B cell (primary cell): ENCODE measurements at regions not wholly inside any gene's neighbourhood (a gene's known extent, or its start where the extent isn't known, plus 50 kb on each side); places are given as distances from the start of the nearest gene placed in this dataset.
"Not testable (repeated sequence)": the region's sequence is repeated elsewhere in the genome, so short reads cannot be mapped to it uniquely, and the experiment has no call there.

Source experiments
- ATAC-seq: fragments of 200-7000 bp; cut with Tn5 transposase; one replicate; pipeline ENCODE4 v1.10.0; 2021; ENCODE audit warnings: low read depth, mild to moderate bottlenecking, moderate number of reproducible peaks, moderate library complexity
- CTCF ChIA-PET: fragments of 350-600 bp; sonication (Branson Sonifier 250); formaldehyde crosslinking; loops from one replicate; lab custom pipeline; 2021; ENCODE audit warnings: antibody characterized with exemption, inconsistent platforms; lab: Charles Lee
- POLR2A ChIA-PET: fragments of 350-600 bp; sonication (Branson Sonifier 250); formaldehyde crosslinking; loops from one replicate; lab custom pipeline; 2021; ENCODE audit warnings: antibody characterized with exemption; lab: Charles Lee
- DNase-seq: peaks from one replicate; pipeline ENCODE4 v3.0.0; 2013
- H2AFZ ChIP-seq: 2 replicates; pipeline ENCODE4 v1.6.1; 2012; ENCODE audit warnings: mild to moderate bottlenecking, low read depth, low read length; ENCODE audit not compliant: insufficient read depth, poor library complexity, severe bottlenecking
- H3K27ac ChIP-seq, 2 donors: 1 replicate in 1 of 2; 2 replicates in 1 of 2; pipeline ENCODE4 v1.5.1; 2012 to 2013; ENCODE audit warnings: low read length in 2 of 2, mild to moderate bottlenecking in 2 of 2, moderate library complexity in 1 of 2
- H3K27me3 ChIP-seq, 4 experiments: fragments of 200-600 bp in 1 of 4; sonication (generic) in 1 of 4; replicated peaks in 1 of 4; 1 replicate in 2 of 4; 2 replicates in 2 of 4; pipeline versions ENCODE4 v1.6.1 to v1.7.0; 2013 to 2016; ENCODE audit warnings: low read length in 3 of 4, mild to moderate bottlenecking in 2 of 4, mixed read lengths in 1 of 4, moderate library complexity in 1 of 4; ENCODE audit not compliant: insufficient read depth in 4 of 4, control insufficient read depth in 3 of 4; ENCODE audit errors: control extremely low read depth in 1 of 4
- H3K36me3 ChIP-seq, 2 experiments: replicated peaks in 1 of 2; 1 replicate in 1 of 2; 2 replicates in 1 of 2; pipeline versions ENCODE4 v1.6.1 to v1.7.1; 2013; ENCODE audit warnings: low read length in 1 of 2; ENCODE audit not compliant: insufficient read depth in 2 of 2, control insufficient read depth in 1 of 2; ENCODE audit errors: control extremely low read depth in 1 of 2, extremely low read depth in 1 of 2
- H3K4me1 ChIP-seq, 2 donors: fragments of 200-600 bp in 1 of 2; sonication (generic) in 1 of 2; 1 replicate in 1 of 2; 2 replicates in 1 of 2; pipeline versions ENCODE4 v1.5.1 to v1.6.1; 2013 to 2017; ENCODE audit warnings: low read length in 2 of 2; ENCODE audit not compliant: control insufficient read depth in 2 of 2, insufficient read depth in 2 of 2
- H3K4me2 ChIP-seq: replicated peaks from 2 replicates; pipeline ENCODE3; 2012; ENCODE audit warnings: mild to moderate bottlenecking, low read depth, low read length; ENCODE audit not compliant: poor library complexity, severe bottlenecking
- H3K4me3 ChIP-seq, 5 experiments: fragments of 200-600 bp in 1 of 5; sonication (generic) in 1 of 5; 1 replicate in 3 of 5; 2 replicates in 2 of 5; pipeline versions ENCODE4 v1.5.1 to v1.7.0; 2011 to 2016; ENCODE audit warnings: low read length in 4 of 5, mild to moderate bottlenecking in 4 of 5, low read depth in 2 of 5, control low read depth in 1 of 5, moderate library complexity in 1 of 5; ENCODE audit not compliant: insufficient read depth in 1 of 5; ENCODE audit errors: control extremely low read depth in 1 of 5, extremely low read depth in 1 of 5
- H3K79me2 ChIP-seq: fragments of 200-600 bp; sonication (generic); one replicate; pipeline ENCODE4 v1.6.0; 2016; ENCODE audit warnings: low read length; ENCODE audit not compliant: control insufficient read depth, insufficient read depth
- H3K9ac ChIP-seq: fragments of 200-600 bp; sonication (generic); 2 replicates; pipeline ENCODE4 v1.6.1; 2017; ENCODE audit warnings: mild to moderate bottlenecking, low read length, moderate library complexity
- H3K9me3 ChIP-seq, 3 donors: one replicate each; pipeline versions ENCODE4 v1.6.1 to v1.7.1; 2013; ENCODE audit warnings: low read length in 2 of 3; ENCODE audit not compliant: control insufficient read depth in 2 of 3, insufficient read depth in 1 of 3; ENCODE audit errors: control extremely low read depth in 1 of 3
- H4K20me1 ChIP-seq: 2 replicates; pipeline ENCODE4 v1.6.0; 2012; ENCODE audit warnings: mild to moderate bottlenecking, low read length; ENCODE audit not compliant: insufficient read depth, control insufficient read depth, poor library complexity, severe bottlenecking
- H3K27ac Mint-ChIP-seq: one replicate; pipeline ENCODE4 v1.8.0; 2021; ENCODE audit warnings: mixed read lengths
- H3K27me3 Mint-ChIP-seq: one replicate; pipeline ENCODE4 v1.8.0; 2021; ENCODE audit warnings: mixed read lengths
- H3K4me1 Mint-ChIP-seq: one replicate; pipeline ENCODE4 v1.8.0; 2021; ENCODE audit warnings: mixed read lengths
- H3K4me3 Mint-ChIP-seq: one replicate; pipeline ENCODE4 v1.8.0; 2021; ENCODE audit warnings: mixed read lengths
- H3K9me3 Mint-ChIP-seq: one replicate; pipeline ENCODE4 v1.8.0; 2022; ENCODE audit warnings: mixed read lengths; ENCODE audit not compliant: insufficient read depth
- EZH2 ChIP-seq: IDR thresholded peaks from 2 replicates; pipeline ENCODE4 v1.6.1; 2012; ENCODE audit warnings: borderline replicate concordance, low read depth, mild to moderate bottlenecking, moderate library complexity, low read length; ENCODE audit not compliant: insufficient read depth, poor library complexity, severe bottlenecking
- WGBS: methylation state at CpG from one replicate; pipeline ENCODE4 v1.1.5; 2013; ENCODE audit warnings: missing lambda C conversion rate; ENCODE audit not compliant: insufficient coverage; 5-methylcytosine and 5-hydroxymethylcytosine counted together
- intact Hi-C: fragments of 100-400 bp; cut with micrococcal nuclease; formaldehyde crosslinking; loops from one replicate; pipeline ENCODE4 v1.10.0; 2022
- TF ChIP-seq, protein P1 (sequence below): fragments of 200-600 bp; IDR thresholded peaks from one replicate; pipeline ENCODE4 v1.8.0; 2022; ENCODE audit warnings: antibody characterized with exemption, mild to moderate bottlenecking

DNA sequence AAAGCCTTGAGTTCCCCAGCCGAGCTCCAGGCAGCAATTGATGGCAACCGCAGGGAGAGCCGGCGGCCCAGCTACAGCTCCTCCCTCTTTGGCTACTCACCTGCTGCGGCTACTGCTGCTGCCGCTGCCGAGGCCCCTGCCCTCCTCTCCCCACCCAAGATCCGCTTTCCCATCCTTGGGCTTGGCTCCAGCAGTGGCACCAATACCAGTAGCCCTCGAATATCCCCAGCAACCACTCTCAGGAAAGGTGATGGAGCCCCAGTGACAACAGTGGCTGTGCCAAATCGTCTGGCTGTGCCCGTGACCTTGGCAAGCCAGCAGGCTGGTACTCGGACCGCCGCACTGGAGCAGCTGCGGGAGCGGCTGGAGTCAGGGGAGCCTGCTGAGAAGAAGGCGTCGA lies 298.0 kb upstream of the ADGRL2 start:
- H3K27ac ChIP-seq, H3K4me3 Mint-ChIP-seq, H3K27me3 Mint-ChIP-seq, H3K4me1 ChIP-seq, H3K9me3 ChIP-seq, ATAC-seq, H4K20me1 ChIP-seq, H3K79me2 ChIP-seq, DNase-seq, intact Hi-C loops, H3K27me3 ChIP-seq, H3K9ac ChIP-seq, H3K9me3 Mint-ChIP-seq, H3K4me1 Mint-ChIP-seq, POLR2A ChIA-PET, H3K27ac Mint-ChIP-seq, CTCF ChIA-PET, H2AFZ ChIP-seq, H3K36me3 ChIP-seq, H3K4me2 ChIP-seq, H3K4me3 ChIP-seq: not testable (repeated sequence)
- 96% methylated on average over 12 of the region's 18 CpGs for WGBS

DNA sequence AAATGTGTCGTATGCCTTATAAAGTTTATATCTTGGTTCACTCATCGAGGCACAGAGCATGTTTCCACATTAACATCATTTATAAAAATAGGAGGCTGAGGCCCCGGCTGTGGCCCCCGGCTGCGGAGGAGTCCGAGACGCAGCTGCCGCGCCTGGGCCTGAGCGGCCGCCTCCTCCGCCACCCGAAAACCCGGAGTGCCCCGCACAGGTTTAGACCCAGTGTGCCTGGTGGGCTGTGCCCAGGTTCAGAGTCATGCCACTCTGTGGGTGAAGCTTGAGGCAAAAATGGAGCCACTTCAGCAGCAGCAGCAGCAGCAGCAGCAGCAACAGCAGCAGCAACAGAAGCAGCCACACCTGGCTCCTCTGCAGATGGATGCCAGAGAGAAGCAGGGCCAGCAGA lies 299.2 kb upstream of the ADGRL2 start:
- H3K27ac Mint-ChIP-seq, result not testable (repeated sequence)

DNA sequence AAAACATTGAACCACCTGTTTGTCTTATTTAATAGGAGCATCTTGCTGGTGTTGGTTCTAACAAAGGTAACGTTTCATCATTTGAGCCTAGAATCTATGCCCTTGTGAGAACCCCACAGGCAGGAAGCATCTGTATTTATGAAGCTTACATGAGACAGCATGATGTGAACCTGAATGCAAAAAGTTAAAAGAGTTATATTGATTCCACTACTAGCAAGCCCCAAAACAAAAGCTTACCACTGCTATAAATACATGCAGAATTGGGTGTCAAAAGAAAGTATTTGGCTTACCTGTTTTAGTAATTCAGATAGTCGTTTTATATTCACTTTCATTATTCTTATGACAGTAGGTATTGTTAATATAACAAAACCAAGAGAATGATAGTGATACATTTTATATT lies 301.2 kb upstream of the ADGRL2 start:
- Mint-ChIP-seq H3K27ac (no peak overlapping the region), H3K4me3 (no peak overlapping the region), H3K4me1 (no peaks in the 10 kb centered on the region), H3K9me3 (no peaks in the 10 kb centered on the region), H3K27me3 (no peaks in the 10 kb centered on the region)
- Histone ChIP-seq H4K20me1 (no peaks in the 10 kb centered on the region), H3K79me2 (no peaks in the 10 kb centered on the region), H3K27me3 (no peaks in the 10 kb centered on the region), H3K36me3 (no peaks in the 10 kb centered on the region), H3K4me3 (no peak overlapping the region), H3K27ac (no peak overlapping the region), H3K9ac (no peak overlapping the region), H3K9me3 (no peaks in the 10 kb centered on the region), H3K4me1 (no peaks in the 10 kb centered on the region), H3K4me2 (no peak overlapping the region), H2AFZ (no peak overlapping the region)
- TF ChIP-seq, protein P1, sequence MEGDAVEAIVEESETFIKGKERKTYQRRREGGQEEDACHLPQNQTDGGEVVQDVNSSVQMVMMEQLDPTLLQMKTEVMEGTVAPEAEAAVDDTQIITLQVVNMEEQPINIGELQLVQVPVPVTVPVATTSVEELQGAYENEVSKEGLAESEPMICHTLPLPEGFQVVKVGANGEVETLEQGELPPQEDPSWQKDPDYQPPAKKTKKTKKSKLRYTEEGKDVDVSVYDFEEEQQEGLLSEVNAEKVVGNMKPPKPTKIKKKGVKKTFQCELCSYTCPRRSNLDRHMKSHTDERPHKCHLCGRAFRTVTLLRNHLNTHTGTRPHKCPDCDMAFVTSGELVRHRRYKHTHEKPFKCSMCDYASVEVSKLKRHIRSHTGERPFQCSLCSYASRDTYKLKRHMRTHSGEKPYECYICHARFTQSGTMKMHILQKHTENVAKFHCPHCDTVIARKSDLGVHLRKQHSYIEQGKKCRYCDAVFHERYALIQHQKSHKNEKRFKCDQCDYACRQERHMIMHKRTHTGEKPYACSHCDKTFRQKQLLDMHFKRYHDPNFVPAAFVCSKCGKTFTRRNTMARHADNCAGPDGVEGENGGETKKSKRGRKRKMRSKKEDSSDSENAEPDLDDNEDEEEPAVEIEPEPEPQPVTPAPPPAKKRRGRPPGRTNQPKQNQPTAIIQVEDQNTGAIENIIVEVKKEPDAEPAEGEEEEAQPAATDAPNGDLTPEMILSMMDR, result no peak
- TF ChIP-seq EZH2, result no peak
- POLR2A ChIA-PET, result no interaction called here
- intact Hi-C loops, result no loop called here
- CTCF ChIA-PET, result no interaction called here
- no peak for ATAC-seq
- DNase-seq, result no peak
- WGBS, result 20% methylated on average over 1 of the region's 2 CpGs

More for the DNA sequence above, 299.2 kb upstream of the ADGRL2 start:
- H3K9me3 ChIP-seq, ATAC-seq, H2AFZ ChIP-seq, H3K4me2 ChIP-seq, H3K4me1 Mint-ChIP-seq, H3K4me1 ChIP-seq, intact Hi-C loops, H3K36me3 ChIP-seq, H3K9ac ChIP-seq, POLR2A ChIA-PET, DNase-seq, H3K4me3 ChIP-seq, H3K79me2 ChIP-seq, H3K27me3 ChIP-seq, H3K4me3 Mint-ChIP-seq, H3K27me3 Mint-ChIP-seq, H3K27ac ChIP-seq, H4K20me1 ChIP-seq, H3K9me3 Mint-ChIP-seq, CTCF ChIA-PET: not testable (repeated sequence)
- 96% methylated on average over 14 of the region's 15 CpGs for WGBS
